Activated naive CD4-positive, alpha-beta T cell treated with anti-CD3 and anti-CD28 coated beads, Interleukin-2, amount 10 ng/mL, durations not matched to agents 7 days and 5 days (primary cell): ENCODE measurements at regions not wholly inside any gene's neighbourhood (a gene's known extent, or its start where the extent isn't known, plus 50 kb on each side); places are given as distances from the start of the nearest gene placed in this dataset.

ENCODE experiments used
- CTCF ChIA-PET: fragments of 350-600 bp; sonication (Branson Sonifier 250); formaldehyde crosslinking; loops from one replicate; lab custom pipeline; 2021; ENCODE audit warnings: antibody characterized with exemption; lab: Charles Lee
- DNase-seq: peaks from one replicate; pipeline ENCODE4 v3.0.0-alpha.2; 2020
- H3K27ac Mint-ChIP-seq: one replicate; pipeline ENCODE4 v1.8.0; 2021; ENCODE audit warnings: mild to moderate bottlenecking, moderate library complexity, mixed read lengths
- H3K27me3 Mint-ChIP-seq: one replicate; pipeline ENCODE4 v1.8.0; 2021; ENCODE audit warnings: mild to moderate bottlenecking, mixed read lengths
- H3K36me3 Mint-ChIP-seq: one replicate; pipeline ENCODE4 v1.8.0; 2021; ENCODE audit warnings: mixed read lengths
- H3K4me1 Mint-ChIP-seq: one replicate; pipeline ENCODE4 v1.8.0; 2021; ENCODE audit warnings: mixed read lengths
- H3K4me3 Mint-ChIP-seq: one replicate; pipeline ENCODE4 v1.8.0; 2021; ENCODE audit warnings: mild to moderate bottlenecking, moderate library complexity, mixed read lengths
- H3K9me3 Mint-ChIP-seq: one replicate; pipeline ENCODE4 v1.8.0; 2021; ENCODE audit warnings: mixed read lengths

- no peak overlapping the region for H3K27ac Mint-ChIP-seq
- no peaks in the 10 kb centered on the region for H3K4me1 Mint-ChIP-seq
- CTCF ChIA-PET, result no interaction called here
- no peaks in the 10 kb centered on the region for H3K9me3 Mint-ChIP-seq
- H3K27me3 Mint-ChIP-seq, result peaks cover 5% of the 10 kb centered on the region
- no peak overlapping the region for H3K4me3 Mint-ChIP-seq
- H3K36me3 Mint-ChIP-seq, result no peaks in the 10 kb centered on the region
- no peak for DNase-seq
Observed at GRCh38 chr12:32032205-32032810, 73.1 kb downstream of the RESF1 start.

DNA sequence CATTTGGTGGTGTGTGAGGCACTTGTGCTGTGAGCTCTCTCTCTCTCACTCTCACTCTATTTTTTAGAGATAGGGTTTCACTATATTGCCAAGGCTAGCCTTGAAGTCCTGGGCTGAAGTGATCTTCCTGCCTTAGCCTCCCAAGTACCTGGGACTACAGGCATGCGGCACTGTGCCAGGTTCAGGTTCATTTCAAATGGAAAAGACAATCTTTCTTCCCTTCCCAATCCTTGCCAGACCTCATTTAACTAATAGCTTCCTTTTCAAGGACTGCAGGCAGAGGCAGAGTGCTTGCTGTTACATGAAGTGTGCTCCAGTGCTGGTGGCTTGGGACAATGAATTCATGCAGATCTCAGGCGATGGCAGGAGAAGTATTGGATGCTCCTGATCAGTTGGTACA is 73.2 kb upstream of the BICD1 start:
- Mint-ChIP-seq H3K9me3 (peaks cover 3% of the 10 kb centered on the region), H3K4me3 (no peak overlapping the region), H3K36me3 (no peaks in the 10 kb centered on the region), H3K27me3 (peaks cover 5% of the 10 kb centered on the region), H3K27ac (no peak overlapping the region), H3K4me1 (no peaks in the 10 kb centered on the region)
- DNase-seq, result no peak
- CTCF ChIA-PET, result no interaction called here

- Mint-ChIP-seq H3K27ac (no peak overlapping the region), H3K4me1 (no peaks in the 10 kb centered on the region), H3K27me3 (peaks cover 4% of the 10 kb centered on the region), H3K9me3 (peaks cover 3% of the 10 kb centered on the region), H3K36me3 (no peaks in the 10 kb centered on the region), H3K4me3 (no peak overlapping the region)
- DNase-seq, result no peak
- CTCF ChIA-PET, result no interaction called here
Observed at GRCh38 chr12:32034045-32034444, 72.6 kb upstream of the BICD1 start.

- H3K27me3 Mint-ChIP-seq, result no peaks in the 10 kb centered on the region
- H3K27ac Mint-ChIP-seq, result no peak overlapping the region
- H3K9me3 Mint-ChIP-seq, result peaks cover 3% of the 10 kb centered on the region
- DNase-seq, result no peak
- CTCF ChIA-PET, result interaction anchor here (0.5 to 2.1 kb wide), 4 partner anchors 11 to 58 kb away, joined by 3 to 8 read pairs (median 3); no protein-coding TSS in a partner anchor
- H3K4me1 Mint-ChIP-seq, result no peaks in the 10 kb centered on the region
- H3K36me3 Mint-ChIP-seq, result no peaks in the 10 kb centered on the region
- H3K4me3 Mint-ChIP-seq, result no peak overlapping the region
Observed at GRCh38 chr12:32036477-32037263, 70.0 kb upstream of the BICD1 start.

DNA sequence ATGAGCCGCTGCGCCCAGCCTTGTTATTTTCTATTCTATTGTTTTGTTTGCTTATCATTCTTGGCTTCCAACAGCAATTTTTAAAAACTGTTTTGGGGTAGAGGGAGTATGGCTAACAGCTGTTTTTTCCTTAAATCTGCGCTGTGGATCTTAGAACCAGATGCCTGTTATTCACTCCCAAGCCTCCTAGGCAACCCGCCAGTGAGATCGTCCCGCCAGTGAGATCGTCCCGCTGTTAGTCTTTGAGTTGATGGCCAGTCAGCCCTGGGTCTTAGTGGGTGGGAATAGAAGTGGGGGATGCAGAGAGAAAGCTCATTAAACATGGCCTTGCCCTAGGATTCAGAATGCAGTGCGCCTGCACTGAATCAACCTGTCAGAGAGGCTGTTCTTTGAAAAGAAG is 67.3 kb upstream of the BICD1 start:
- CTCF ChIA-PET, result no interaction called here
- Mint-ChIP-seq H3K36me3 (peaks cover 6% of the 10 kb centered on the region), H3K4me3 (no peak overlapping the region), H3K27me3 (no peaks in the 10 kb centered on the region), H3K9me3 (peaks cover 22% of the 10 kb centered on the region), H3K4me1 (no peaks in the 10 kb centered on the region), H3K27ac (no peak overlapping the region)
- DNase-seq, result no peak

DNA sequence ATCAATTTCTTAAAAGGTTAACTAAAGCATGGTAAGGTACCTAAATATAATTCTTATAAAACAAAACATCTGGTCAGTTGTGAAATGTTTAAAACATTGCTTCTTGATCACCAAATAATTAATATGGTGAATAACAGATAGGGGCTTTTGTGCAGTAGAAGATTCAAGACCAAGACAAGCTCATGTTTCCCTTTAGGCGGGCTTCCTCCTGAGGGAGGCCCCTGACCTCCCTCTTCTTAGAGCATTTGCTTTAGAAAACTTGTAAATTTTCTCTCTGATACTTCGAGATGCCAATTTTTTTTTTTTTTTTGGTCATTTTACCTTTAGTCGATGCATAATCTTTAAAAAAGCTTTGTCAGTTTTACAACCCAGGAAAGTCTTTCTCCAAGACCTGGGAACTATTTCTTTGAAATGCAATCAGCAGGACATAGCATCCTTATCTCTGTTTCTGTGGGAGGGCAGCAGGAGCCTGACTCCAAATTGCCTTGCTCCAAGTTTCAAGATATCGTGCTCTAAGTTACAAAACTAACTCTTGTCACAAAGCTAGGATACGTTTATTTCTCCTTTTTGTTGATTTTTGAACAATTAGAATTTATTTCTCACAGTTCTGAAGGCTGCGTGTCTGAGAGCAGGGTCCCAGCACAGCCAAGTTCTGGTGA is 66.6 kb upstream of the BICD1 start:
- no peak overlapping the region for H3K4me3 Mint-ChIP-seq
- no peak overlapping the region for H3K27ac Mint-ChIP-seq
- no peaks in the 10 kb centered on the region for H3K27me3 Mint-ChIP-seq
- peaks cover 24% of the 10 kb centered on the region for H3K9me3 Mint-ChIP-seq
- no peak for DNase-seq
- H3K36me3 Mint-ChIP-seq, result peaks cover 8% of the 10 kb centered on the region
- CTCF ChIA-PET, result no interaction called here
- no peaks in the 10 kb centered on the region for H3K4me1 Mint-ChIP-seq

- Mint-ChIP-seq H3K4me3 (no peak overlapping the region), H3K4me1 (peaks cover 6% of the 10 kb centered on the region), H3K27me3 (no peaks in the 10 kb centered on the region), H3K36me3 (peaks cover 12% of the 10 kb centered on the region), H3K27ac (no peak overlapping the region), H3K9me3 (peaks cover 25% of the 10 kb centered on the region)
- no peak for DNase-seq
- CTCF ChIA-PET, result no interaction called here
Observed at GRCh38 chr12:32043928-32044549, 62.6 kb upstream of the BICD1 start.

GRCh38 chr12:32047357-32048212 is 59.1 kb upstream of the BICD1 start:
- H3K9me3 Mint-ChIP-seq, result peaks cover 20% of the 10 kb centered on the region
- H3K4me3 Mint-ChIP-seq, result no peak overlapping the region
- peaks cover 12% of the 10 kb centered on the region for H3K36me3 Mint-ChIP-seq
- CTCF ChIA-PET, result interaction anchor here (0.6 to 0.9 kb wide), 2 partner anchors 10 to 287 kb away, joined by 3 read pairs; no protein-coding TSS in a partner anchor
- peaks cover 6% of the 10 kb centered on the region for H3K4me1 Mint-ChIP-seq
- DNase-seq, result no peak
- no peaks in the 10 kb centered on the region for H3K27me3 Mint-ChIP-seq
- no peak overlapping the region for H3K27ac Mint-ChIP-seq

- H3K9me3 Mint-ChIP-seq, result peaks cover 18% of the 10 kb centered on the region
- H3K27ac Mint-ChIP-seq, result no peak overlapping the region
- H3K36me3 Mint-ChIP-seq, result peaks cover 12% of the 10 kb centered on the region
- no peak for DNase-seq
- no peaks in the 10 kb centered on the region for H3K27me3 Mint-ChIP-seq
- CTCF ChIA-PET, result no interaction called here
- peaks cover 6% of the 10 kb centered on the region for H3K4me1 Mint-ChIP-seq
- no peak overlapping the region for H3K4me3 Mint-ChIP-seq
Observed at GRCh38 chr12:32048791-32049190, 57.9 kb upstream of the BICD1 start.

- CTCF ChIA-PET, result interaction anchor here (0.9 to 2.6 kb wide), 2 partner anchors 10 to 14 kb away, joined by 3 to 8 read pairs; no protein-coding TSS in a partner anchor
- peaks cover 6% of the 10 kb centered on the region for H3K4me1 Mint-ChIP-seq
- no peak for DNase-seq
- no peak overlapping the region for H3K4me3 Mint-ChIP-seq
- peaks cover 20% of the 10 kb centered on the region for H3K9me3 Mint-ChIP-seq
- H3K36me3 Mint-ChIP-seq, result peaks cover 5% of the 10 kb centered on the region
- H3K27me3 Mint-ChIP-seq, result no peaks in the 10 kb centered on the region
- H3K27ac Mint-ChIP-seq, result no peak overlapping the region
Observed at GRCh38 chr12:32049956-32050355, 56.7 kb upstream of the BICD1 start.

- no peak for DNase-seq
- no peak overlapping the region for H3K27ac Mint-ChIP-seq
Observed at GRCh38 chr12:32051511-32052211, 55.0 kb upstream of the BICD1 start.

DNA sequence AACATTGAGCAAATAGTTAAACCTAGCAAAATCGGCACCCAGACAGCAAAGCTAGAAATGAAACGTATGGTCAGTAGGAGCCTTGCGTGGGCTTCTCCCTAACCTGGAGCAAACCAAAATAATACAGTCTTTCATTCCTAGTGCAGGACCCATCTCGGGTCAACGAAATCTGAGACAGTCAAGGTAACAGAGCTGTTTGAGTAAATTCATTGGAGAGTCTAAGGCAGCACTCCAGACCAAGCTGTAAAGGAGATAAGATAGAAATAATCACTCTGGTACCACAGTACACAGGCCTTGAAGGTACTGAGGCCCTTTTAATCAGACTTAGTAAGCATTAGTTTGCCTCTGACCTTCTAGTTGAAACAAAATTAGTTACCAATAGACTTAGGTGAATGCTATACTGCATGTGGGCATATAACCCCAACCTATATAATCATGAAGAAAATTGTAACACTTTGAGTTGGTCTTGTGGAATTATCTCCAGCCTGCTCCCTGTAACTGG is 54.4 kb upstream of the BICD1 start:
- Mint-ChIP-seq H3K4me1 (peaks cover 6% of the 10 kb centered on the region), H3K27me3 (no peaks in the 10 kb centered on the region), H3K4me3 (no peak overlapping the region), H3K36me3 (no peaks in the 10 kb centered on the region), H3K9me3 (peaks cover 18% of the 10 kb centered on the region), H3K27ac (no peak overlapping the region)
- CTCF ChIA-PET, result interaction anchor here (0.6 kb wide), 1 partner anchor 165 kb away, joined by 4 read pairs; no protein-coding TSS in a partner anchor
- no peak for DNase-seq

More at GRCh38 chr12:32051511-32052211, 55.0 kb upstream of the BICD1 start:
- no peaks in the 10 kb centered on the region for H3K27me3 Mint-ChIP-seq
- H3K9me3 Mint-ChIP-seq, result peaks cover 18% of the 10 kb centered on the region
- H3K36me3 Mint-ChIP-seq, result no peaks in the 10 kb centered on the region
- H3K4me1 Mint-ChIP-seq, result peaks cover 6% of the 10 kb centered on the region
- CTCF ChIA-PET, result interaction anchor here (1.4 to 2.6 kb wide), 2 partner anchors 9 to 15 kb away, joined by 3 to 8 read pairs; no protein-coding TSS in a partner anchor
- no peak overlapping the region for H3K4me3 Mint-ChIP-seq
